ENCODE measurements at regions not wholly inside any gene's neighbourhood (a gene's known extent, or its start where the extent isn't known, plus 50 kb on each side); places are given as distances from the start of the nearest gene placed in this dataset.

- H3K4me3 ChIP-seq, result no peak overlapping the region
- peaks cover 0 to 6% (median 0%) of the 10 kb centered on the region in 4 donors for H3K4me1 ChIP-seq
- 72 to 92% methylated on average over 2 of the region's 2 CpGs for WGBS, 2 donors
- no peak for DNase-seq
- H3K9me3 ChIP-seq, result no peaks in the 10 kb centered on the region
- TF ChIP-seq EP300 (IDR thresholded peaks at IDR 0.05), result no peak
- TF ChIP-seq POLR2AphosphoS5 (IDR thresholded peaks at IDR 0.05), result no peak
- TF ChIP-seq POLR2A (IDR thresholded peaks at IDR 0.05), result no peak
- no peak for TF ChIP-seq CTCF (IDR thresholded peaks at IDR 0.05)
- no peak for ATAC-seq (ENCODE audit: low FRiP score in 2 of 2)
- no peak overlapping the region for H3K27ac ChIP-seq
- H3K27me3 ChIP-seq, result no peaks in the 10 kb centered on the region
- H3K36me3 ChIP-seq, result no peaks in the 10 kb centered on the region
Observed at GRCh38 chr13:87536499-87536898, 134.7 kb upstream of the SLITRK5 start.

- no peaks in the 10 kb centered on the region for H3K27me3 ChIP-seq
- ATAC-seq (ENCODE audit: low FRiP score in 2 of 2) (no peak), DNase-seq (no peak)
- H3K36me3 ChIP-seq, result no peaks in the 10 kb centered on the region
- H3K4me3 ChIP-seq, result no peak overlapping the region
- TF ChIP-seq POLR2A (IDR thresholded peaks at IDR 0.05) (no peak), EP300 (IDR thresholded peaks at IDR 0.05) (no peak), CTCF (IDR thresholded peaks at IDR 0.05) (no peak), POLR2AphosphoS5 (IDR thresholded peaks at IDR 0.05) (no peak)
- peaks cover 0 to 6% (median 0%) of the 10 kb centered on the region in 4 donors for H3K4me1 ChIP-seq
- H3K27ac ChIP-seq, result no peak overlapping the region
- 59 to 71% methylated on average over 2 of the region's 2 CpGs for WGBS, 2 donors
- no peaks in the 10 kb centered on the region for H3K9me3 ChIP-seq
Observed at GRCh38 chr13:87536899-87537298, 134.3 kb upstream of the SLITRK5 start.

- no peak overlapping the region for H3K4me3 ChIP-seq
- peaks cover 0 to 6% (median 0%) of the 10 kb centered on the region in 4 donors for H3K4me1 ChIP-seq
- WGBS, 2 donors, result 67 to 74% methylated on average over 3 of the region's 3 CpGs
- no peak for TF ChIP-seq POLR2A (IDR thresholded peaks at IDR 0.05)
- no peak for TF ChIP-seq EP300 (IDR thresholded peaks at IDR 0.05)
- TF ChIP-seq CTCF (IDR thresholded peaks at IDR 0.05), result no peak
- TF ChIP-seq POLR2AphosphoS5 (IDR thresholded peaks at IDR 0.05), result no peak
- ATAC-seq (ENCODE audit: low FRiP score in 2 of 2) (no peak), DNase-seq (no peak)
- H3K36me3 ChIP-seq, result no peaks in the 10 kb centered on the region
- H3K27me3 ChIP-seq, result no peaks in the 10 kb centered on the region
- no peaks in the 10 kb centered on the region for H3K9me3 ChIP-seq
- no peak overlapping the region for H3K27ac ChIP-seq
Observed at GRCh38 chr13:87537951-87538350, 133.2 kb upstream of the SLITRK5 start.

- peak; percentile 50 to 74 for ATAC-seq (ENCODE audit: low FRiP score in 2 of 2)
- peaks cover 0 to 6% (median 0%) of the 10 kb centered on the region in 4 donors for H3K4me1 ChIP-seq
- H3K4me3 ChIP-seq, result no peak overlapping the region
- H3K9me3 ChIP-seq, result no peaks in the 10 kb centered on the region
- no peaks in the 10 kb centered on the region for H3K27me3 ChIP-seq
- TF ChIP-seq POLR2A (IDR thresholded peaks at IDR 0.05) (no peak), EP300 (IDR thresholded peaks at IDR 0.05) (peak in 2 of 4 donors; percentile 9 to 70)
- no peak overlapping the region for H3K27ac ChIP-seq
- H3K36me3 ChIP-seq, result no peaks in the 10 kb centered on the region
- peak in 1 of 2 donors; percentile 36 for DNase-seq
Observed at GRCh38 chr13:87538366-87539052, 132.7 kb upstream of the SLITRK5 start.

GRCh38 chr13:87553142-87553541, 118.0 kb upstream of the SLITRK5 start:
- 91 to 92% methylated on average over 3 of the region's 3 CpGs for WGBS, 2 donors
- ATAC-seq (ENCODE audit: low FRiP score in 2 of 2) (no peak), DNase-seq (no peak)
- Histone ChIP-seq H3K9me3 (no peaks in the 10 kb centered on the region), H3K4me1 (no peaks in the 10 kb centered on the region), H3K27ac (no peak overlapping the region), H3K4me3 (no peak overlapping the region), H3K36me3 (no peaks in the 10 kb centered on the region), H3K27me3 (no peaks in the 10 kb centered on the region)
- TF ChIP-seq POLR2AphosphoS5 (IDR thresholded peaks at IDR 0.05), result no peak
- no peak for TF ChIP-seq EP300 (IDR thresholded peaks at IDR 0.05)
- TF ChIP-seq POLR2A (IDR thresholded peaks at IDR 0.05), result no peak
- no peak for TF ChIP-seq CTCF (IDR thresholded peaks at IDR 0.05)
